ENCODE measurements at regions not wholly inside any gene's neighbourhood (a gene's known extent, or its start where the extent isn't known, plus 50 kb on each side); places are given as distances from the start of the nearest gene placed in this dataset.

DNA sequence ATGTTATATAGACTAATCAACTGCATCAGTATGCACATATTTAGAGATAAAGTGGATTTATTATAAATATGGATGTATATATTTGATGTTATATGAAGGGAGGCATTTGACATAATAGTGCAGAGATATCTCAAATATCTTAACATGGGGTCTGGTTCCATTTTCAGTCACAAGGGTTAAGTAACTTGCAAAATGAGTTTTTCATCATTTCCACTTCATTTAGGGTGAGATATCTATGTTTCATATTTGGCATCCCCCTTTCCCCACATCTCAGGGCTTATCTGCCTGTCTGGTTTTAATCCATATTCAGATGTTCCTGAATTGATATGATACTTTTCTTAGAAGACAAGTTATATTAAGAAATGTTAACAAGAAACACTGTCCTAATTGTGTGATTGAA, 2141.2 kb downstream of the PCDH9 start:
- no peak for TF ChIP-seq POLR2AphosphoS5 (IDR thresholded peaks at IDR 0.05)
- TF ChIP-seq, protein P1, sequence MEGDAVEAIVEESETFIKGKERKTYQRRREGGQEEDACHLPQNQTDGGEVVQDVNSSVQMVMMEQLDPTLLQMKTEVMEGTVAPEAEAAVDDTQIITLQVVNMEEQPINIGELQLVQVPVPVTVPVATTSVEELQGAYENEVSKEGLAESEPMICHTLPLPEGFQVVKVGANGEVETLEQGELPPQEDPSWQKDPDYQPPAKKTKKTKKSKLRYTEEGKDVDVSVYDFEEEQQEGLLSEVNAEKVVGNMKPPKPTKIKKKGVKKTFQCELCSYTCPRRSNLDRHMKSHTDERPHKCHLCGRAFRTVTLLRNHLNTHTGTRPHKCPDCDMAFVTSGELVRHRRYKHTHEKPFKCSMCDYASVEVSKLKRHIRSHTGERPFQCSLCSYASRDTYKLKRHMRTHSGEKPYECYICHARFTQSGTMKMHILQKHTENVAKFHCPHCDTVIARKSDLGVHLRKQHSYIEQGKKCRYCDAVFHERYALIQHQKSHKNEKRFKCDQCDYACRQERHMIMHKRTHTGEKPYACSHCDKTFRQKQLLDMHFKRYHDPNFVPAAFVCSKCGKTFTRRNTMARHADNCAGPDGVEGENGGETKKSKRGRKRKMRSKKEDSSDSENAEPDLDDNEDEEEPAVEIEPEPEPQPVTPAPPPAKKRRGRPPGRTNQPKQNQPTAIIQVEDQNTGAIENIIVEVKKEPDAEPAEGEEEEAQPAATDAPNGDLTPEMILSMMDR (IDR thresholded peaks at IDR 0.05), result no peak
- no peak for TF ChIP-seq POLR2A (IDR thresholded peaks at IDR 0.05)
- Histone ChIP-seq H3K27ac (no peak overlapping the region), H3K27me3 (replicated peaks; ENCODE audit: insufficient read depth) (no peaks in the 10 kb centered on the region), H3K36me3 (no peaks in the 10 kb centered on the region), H3K4me3 (no peak overlapping the region), H3K9me3 (no peaks in the 10 kb centered on the region), H3K4me1 (replicated peaks) (no peaks in the 10 kb centered on the region)
- no peak for DNase-seq (ENCODE audit: low spot score)
- intact Hi-C loops (cut with DNase I), result no loop called here

DNA sequence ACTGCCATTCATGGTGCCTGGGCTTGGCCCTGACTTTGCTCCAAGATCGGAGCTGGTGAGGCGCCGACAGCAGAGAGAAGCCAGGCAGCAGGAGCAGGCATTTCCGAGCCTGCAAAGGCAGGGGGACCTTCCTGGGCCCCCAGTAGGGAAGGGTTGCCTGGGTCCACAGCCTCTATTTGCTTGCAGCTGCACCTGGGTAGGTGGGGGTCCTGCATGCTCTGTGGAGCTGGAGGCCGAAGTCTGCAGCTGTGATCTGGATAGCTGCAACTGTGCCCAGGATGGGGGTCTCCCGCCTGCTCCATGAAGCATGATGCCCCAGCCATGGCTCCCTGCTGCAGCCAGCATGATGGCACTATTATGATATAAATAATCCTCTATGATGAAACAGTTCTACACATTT, 2144.2 kb downstream of the PCDH9 start:
- Histone ChIP-seq H3K9me3 (no peaks in the 10 kb centered on the region), H3K27ac (no peak overlapping the region), H3K4me3 (no peak overlapping the region), H3K4me1 (replicated peaks) (no peaks in the 10 kb centered on the region), H3K27me3 (replicated peaks; ENCODE audit: insufficient read depth) (no peaks in the 10 kb centered on the region), H3K36me3 (no peaks in the 10 kb centered on the region)
- intact Hi-C loops (cut with DNase I), result no loop called here
- DNase-seq (ENCODE audit: low spot score), result no peak
- 97% methylated on average over 5 of the region's 6 CpGs for WGBS
- TF ChIP-seq, protein P1 (IDR thresholded peaks at IDR 0.05), result no peak
- TF ChIP-seq POLR2A (IDR thresholded peaks at IDR 0.05) (no peak), POLR2AphosphoS5 (IDR thresholded peaks at IDR 0.05) (no peak)

DNA sequence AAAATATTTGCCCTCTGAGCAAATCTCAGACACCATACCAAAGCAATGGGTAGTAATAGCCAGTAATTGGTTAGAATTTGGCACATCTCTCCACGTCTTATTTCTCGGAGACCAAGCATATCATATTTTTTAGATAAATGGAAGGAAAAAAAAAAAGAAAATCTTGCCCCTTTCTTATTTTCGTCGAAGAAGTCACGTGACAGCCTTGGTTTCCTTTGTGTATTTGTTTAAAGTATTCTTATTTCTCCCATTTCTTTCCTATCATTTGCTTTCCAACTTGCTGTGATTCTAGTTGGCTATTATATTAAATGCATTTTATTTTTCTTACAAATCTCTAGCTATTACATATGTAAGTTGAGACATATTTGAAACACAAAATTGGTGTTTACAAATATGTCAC, 2155.9 kb downstream of the PCDH9 start:
- H3K36me3 ChIP-seq, result no peaks in the 10 kb centered on the region
- H3K9me3 ChIP-seq, result no peaks in the 10 kb centered on the region
- H3K4me3 ChIP-seq, result no peak overlapping the region
- 71% methylated on average over 5 of the region's 5 CpGs for WGBS
- H3K4me1 ChIP-seq (replicated peaks), result no peaks in the 10 kb centered on the region
- intact Hi-C loops (cut with DNase I), result no loop called here
- TF ChIP-seq, protein P1 (IDR thresholded peaks at IDR 0.05), result no peak
- TF ChIP-seq POLR2A (IDR thresholded peaks at IDR 0.05) (no peak), POLR2AphosphoS5 (IDR thresholded peaks at IDR 0.05) (no peak)
- H3K27ac ChIP-seq, result no peak overlapping the region
- H3K27me3 ChIP-seq (replicated peaks; ENCODE audit: insufficient read depth), result no peaks in the 10 kb centered on the region
- DNase-seq (ENCODE audit: low spot score), result no peak

DNA sequence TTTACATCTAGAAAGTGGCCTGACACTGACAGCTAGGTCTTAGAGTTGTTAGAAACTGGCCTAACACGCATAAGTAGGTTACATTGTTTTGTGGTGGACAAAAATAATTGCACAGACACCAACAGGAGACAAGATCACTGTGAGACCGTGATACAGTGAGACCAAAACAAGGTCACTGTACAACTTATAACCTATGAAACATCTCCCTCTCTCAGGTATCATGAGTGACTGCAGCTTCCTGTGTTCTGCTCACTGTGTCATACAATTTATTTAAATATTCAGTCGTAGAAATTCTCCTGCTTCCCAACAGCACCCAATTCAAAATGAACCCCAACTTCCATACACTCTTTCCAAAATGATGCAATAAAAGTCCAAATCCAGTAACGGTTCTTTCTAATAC, 2165.2 kb downstream of the PCDH9 start:
- H3K27me3 ChIP-seq (replicated peaks; ENCODE audit: insufficient read depth), result no peaks in the 10 kb centered on the region
- no peaks in the 10 kb centered on the region for H3K36me3 ChIP-seq
- H3K4me1 ChIP-seq (replicated peaks), result no peaks in the 10 kb centered on the region
- no peak overlapping the region for H3K27ac ChIP-seq
- TF ChIP-seq, protein P1 (IDR thresholded peaks at IDR 0.05), result no peak
- TF ChIP-seq POLR2AphosphoS5 (IDR thresholded peaks at IDR 0.05), result no peak
- no peak for TF ChIP-seq POLR2A (IDR thresholded peaks at IDR 0.05)
- H3K9me3 ChIP-seq, result no peaks in the 10 kb centered on the region
- WGBS, result 79% methylated on average over 4 of the region's 4 CpGs
- intact Hi-C loops (cut with DNase I), result no loop called here
- H3K4me3 ChIP-seq, result no peak overlapping the region
- no peak for DNase-seq (ENCODE audit: low spot score)

GRCh38 chr13:65063753-65064152, 2166.4 kb downstream of the PCDH9 start:
- no peak for DNase-seq (ENCODE audit: low spot score)
- H3K9me3 ChIP-seq, result no peaks in the 10 kb centered on the region
- no peak overlapping the region for H3K4me3 ChIP-seq
- no peak for TF ChIP-seq POLR2A (IDR thresholded peaks at IDR 0.05)
- no peak for TF ChIP-seq POLR2AphosphoS5 (IDR thresholded peaks at IDR 0.05)
- TF ChIP-seq, protein P1 (IDR thresholded peaks at IDR 0.05), result no peak
- no peaks in the 10 kb centered on the region for H3K27me3 ChIP-seq (replicated peaks; ENCODE audit: insufficient read depth)
- H3K36me3 ChIP-seq, result no peaks in the 10 kb centered on the region
- H3K4me1 ChIP-seq (replicated peaks), result no peaks in the 10 kb centered on the region
- intact Hi-C loops (cut with DNase I), result no loop called here
- H3K27ac ChIP-seq, result no peak overlapping the region
- WGBS, result 7% methylated on average over 2 of the region's 2 CpGs

Measured in prostate gland (tissue), 2 donors.